H9 (cell line): ENCODE measurements at regions not wholly inside any gene's neighbourhood (a gene's known extent, or its start where the extent isn't known, plus 50 kb on each side); places are given as distances from the start of the nearest gene placed in this dataset.

Experiments
- DNase-seq: peaks from one replicate; pipeline ENCODE4 v3.0.0-alpha.2; 2017
- H2AFZ ChIP-seq: one replicate; pipeline ENCODE4 v1.6.1; 2013; ENCODE audit warnings: mild to moderate bottlenecking, low read length, control low read depth, moderate library complexity
- H2AK5ac ChIP-seq: 2 replicates; pipeline ENCODE4 v1.6.1; 2013; ENCODE audit warnings: low read length, control low read depth, mixed read lengths; ENCODE audit not compliant: insufficient read length
- H2BK120ac ChIP-seq: one replicate; pipeline ENCODE4 v1.6.1; 2013; ENCODE audit warnings: low read depth, mild to moderate bottlenecking, low read length, control low read depth, inconsistent platforms; ENCODE audit not compliant: poor library complexity, severe bottlenecking
- H2BK12ac ChIP-seq: 2 replicates; pipeline ENCODE4 v1.6.1; 2013; ENCODE audit warnings: low read length, control low read depth, mixed read lengths, low read depth; ENCODE audit not compliant: insufficient read length
- H2BK15ac ChIP-seq: 2 replicates; pipeline ENCODE4 v1.6.1; 2013; ENCODE audit warnings: low read depth, low read length, control low read depth
- H2BK20ac ChIP-seq: one replicate; pipeline ENCODE4 v1.6.1; 2013; ENCODE audit warnings: low read depth, mild to moderate bottlenecking, low read length, control low read depth, inconsistent platforms; ENCODE audit not compliant: poor library complexity, severe bottlenecking
- H2BK5ac ChIP-seq: 2 replicates; pipeline ENCODE4 v1.6.1; 2013; ENCODE audit warnings: low read length, control low read depth, mixed read lengths; ENCODE audit not compliant: insufficient read length
- H3K14ac ChIP-seq: 2 replicates; pipeline ENCODE4 v1.6.1; 2013; ENCODE audit warnings: low read length, control low read depth; ENCODE audit not compliant: insufficient read depth
- H3K18ac ChIP-seq: 2 replicates; pipeline ENCODE4 v1.6.1; 2013; ENCODE audit warnings: low read depth, mild to moderate bottlenecking, mixed read lengths, low read length, control low read depth; ENCODE audit not compliant: insufficient read length
- H3K23ac ChIP-seq: 2 replicates; pipeline ENCODE4 v1.6.1; 2013; ENCODE audit warnings: low read length, control low read depth, mixed read lengths, low read depth; ENCODE audit not compliant: insufficient read length
- H3K23me2 ChIP-seq: 2 replicates; pipeline ENCODE4 v1.6.1; 2013; ENCODE audit warnings: low read depth, mild to moderate bottlenecking, mixed read lengths, low read length, control low read depth; ENCODE audit not compliant: insufficient read length, poor library complexity, severe bottlenecking
- H3K27ac ChIP-seq: 2 replicates; pipeline ENCODE4 v1.5.1; 2013; ENCODE audit warnings: low read length, control low read depth, mixed read lengths, low read depth; ENCODE audit not compliant: insufficient read length
- H3K27me3 ChIP-seq: 2 replicates; pipeline ENCODE4 v1.6.1; 2013; ENCODE audit warnings: low read length, control low read depth, inconsistent platforms; ENCODE audit not compliant: insufficient read depth
- H3K4ac ChIP-seq: 2 replicates; pipeline ENCODE4 v1.6.1; 2013; ENCODE audit warnings: low read depth, mild to moderate bottlenecking, control low read depth, inconsistent platforms, low read length, moderate library complexity
- H3K4me1 ChIP-seq: 2 replicates; pipeline ENCODE4 v1.6.1; 2013; ENCODE audit warnings: low read length, control low read depth, inconsistent platforms; ENCODE audit not compliant: insufficient read depth
- H3K4me2 ChIP-seq: 2 replicates; pipeline ENCODE4 v1.6.1; 2013; ENCODE audit warnings: low read length, control low read depth, mixed read lengths; ENCODE audit not compliant: insufficient read length, insufficient read depth
- H3K56ac ChIP-seq: 2 replicates; pipeline ENCODE4 v1.6.1; 2013; ENCODE audit warnings: low read depth, mild to moderate bottlenecking, mixed read lengths, low read length, control low read depth; ENCODE audit not compliant: insufficient read length
- H3K79me1 ChIP-seq: 2 replicates; pipeline ENCODE4 v1.6.1; 2013; ENCODE audit warnings: low read depth, mild to moderate bottlenecking, moderate library complexity, low read length, control low read depth, inconsistent platforms; ENCODE audit not compliant: insufficient read depth, poor library complexity, severe bottlenecking
- H3K79me2 ChIP-seq: 2 replicates; pipeline ENCODE4 v1.6.1; 2013; ENCODE audit warnings: low read length, control low read depth, inconsistent platforms; ENCODE audit not compliant: insufficient read depth
- H3K9ac ChIP-seq: 2 replicates; pipeline ENCODE4 v1.6.1; 2013; ENCODE audit warnings: low read length, control low read depth, mixed read lengths; ENCODE audit not compliant: insufficient read length; ENCODE audit errors: extremely low read depth
- H3K9me3 ChIP-seq: one replicate; pipeline ENCODE4 v1.6.1; 2013; ENCODE audit warnings: low read depth, low read length, inconsistent platforms; ENCODE audit not compliant: control insufficient read depth
- H3T11ph ChIP-seq: one replicate; pipeline ENCODE4 v1.6.1; 2013; ENCODE audit warnings: mild to moderate bottlenecking, low read length, control low read depth, inconsistent platforms
- H4K20me1 ChIP-seq: one replicate; pipeline ENCODE4 v1.6.1; 2013; ENCODE audit not compliant: control insufficient read depth, insufficient read length, insufficient read depth
- H4K5ac ChIP-seq: 2 replicates; pipeline ENCODE4 v1.6.1; 2013; ENCODE audit warnings: low read depth, mild to moderate bottlenecking, mixed read lengths, low read length, control low read depth; ENCODE audit not compliant: insufficient read length
- H4K8ac ChIP-seq: replicated peaks from 2 replicates; pipeline ENCODE4 v1.6.1; 2013; ENCODE audit warnings: low read length, control low read depth, mixed read lengths, low read depth; ENCODE audit not compliant: insufficient read length
- H4K91ac ChIP-seq: 2 replicates; pipeline ENCODE4 v1.6.1; 2013; ENCODE audit warnings: low read depth, mild to moderate bottlenecking, moderate library complexity, mixed read lengths, low read length, control low read depth; ENCODE audit not compliant: insufficient read length
- H3K27ac Mint-ChIP-seq, 3 experiments: 2 replicates in 2 of 3; 3 replicates in 1 of 3; pipeline ENCODE4 v1.8.0; 2020 to 2021; ENCODE audit warnings: mixed read lengths in 3 of 3, mild to moderate bottlenecking in 1 of 3, moderate library complexity in 1 of 3
- H3K27me3 Mint-ChIP-seq: 2 replicates; pipeline ENCODE4 v1.8.0; 2021; ENCODE audit warnings: low read depth, mild to moderate bottlenecking, moderate library complexity, mixed read lengths
- H3K36me3 Mint-ChIP-seq, 3 experiments: 2 replicates in 2 of 3; 3 replicates in 1 of 3; pipeline ENCODE4 v1.8.0; 2020 to 2021; ENCODE audit warnings: low read depth in 3 of 3, mixed read lengths in 3 of 3; ENCODE audit not compliant: insufficient read depth in 1 of 3
- H3K4me1 Mint-ChIP-seq, 2 experiments: 2 replicates each; pipeline ENCODE4 v1.8.0; 2020; ENCODE audit warnings: mixed read lengths in 2 of 2
- H3K4me3 Mint-ChIP-seq, 2 experiments: 2 replicates in 1 of 2; 3 replicates in 1 of 2; pipeline ENCODE4 v1.8.0; 2020 to 2021; ENCODE audit warnings: mild to moderate bottlenecking in 2 of 2, mixed read lengths in 2 of 2, moderate library complexity in 1 of 2
- H3K9me3 Mint-ChIP-seq, 2 experiments: 2 replicates in 1 of 2; 3 replicates in 1 of 2; pipeline ENCODE4 v1.8.0; 2020; ENCODE audit warnings: mild to moderate bottlenecking in 2 of 2, mixed read lengths in 2 of 2, moderate library complexity in 1 of 2
- CTCF ChIP-seq: fragments of 200-600 bp; sonication (generic); conservative IDR thresholded peaks from 3 replicates; pipeline ENCODE4 v1.8.0; 2021; ENCODE audit warnings: antibody characterized with exemption, mild to moderate bottlenecking
- WGBS: extraction: QIAGEN DNeasy Blood & Tissue Kit; methylation state at CpG from one replicate; pipeline ENCODE4 v1.1.7; 2013; ENCODE audit warnings: missing lambda C conversion rate, low lambda C conversion rate, mixed read lengths; ENCODE audit not compliant: insufficient read length; ENCODE audit errors: extremely low coverage; 5-methylcytosine and 5-hydroxymethylcytosine counted together

- H3K4me3 Mint-ChIP-seq: no peak overlapping the region
These were observed 486.0 kb upstream of the CTSO start for GRCh38 chr4:156439576-156440200.

More at GRCh38 chr4:156439576-156440200, 486.0 kb upstream of the CTSO start:
- Histone ChIP-seq H2AFZ (no peak overlapping the region), H3K79me1 (no peaks in the 10 kb centered on the region), H3K27ac (no peak overlapping the region), H3K56ac (no peak overlapping the region), H2BK12ac (no peak overlapping the region), H3K23me2 (no peaks in the 10 kb centered on the region), H3K18ac (no peak overlapping the region), H3K14ac (no peak overlapping the region), H4K20me1 (no peaks in the 10 kb centered on the region), H3K27me3 (no peaks in the 10 kb centered on the region), H3T11ph (no peak overlapping the region), H3K4me2 (no peak overlapping the region), H2BK120ac (no peak overlapping the region), H3K79me2 (no peaks in the 10 kb centered on the region), H2AK5ac (no peak overlapping the region), H4K91ac (no peak overlapping the region), H3K23ac (no peak overlapping the region), H3K9ac (no peak overlapping the region), H3K9me3 (no peaks in the 10 kb centered on the region), H2BK20ac (no peak overlapping the region), H3K4me1 (no peaks in the 10 kb centered on the region; the same call in 1 of the 2 replicates), H2BK5ac (no peak overlapping the region), H4K8ac (no peak overlapping the region), H3K4ac (no peak overlapping the region), H4K5ac (no peak overlapping the region), H2BK15ac (no peak overlapping the region)
- H3K4me1 Mint-ChIP-seq: peaks cover 10 to 17% of the 10 kb centered on the region in 2 experiments
- H3K27me3 Mint-ChIP-seq: no peaks in the 10 kb centered on the region
- TF ChIP-seq CTCF: no peak
- peak overlapping the region in 1 of 3 experiments; percentile 80; a peak in 2 of 7 replicates for H3K27ac Mint-ChIP-seq
- DNase-seq: no peak
- no peaks in the 10 kb centered on the region for H3K36me3 Mint-ChIP-seq
- no peaks in the 10 kb centered on the region for H3K9me3 Mint-ChIP-seq
- WGBS: 100% methylated on average over 1 of the region's 4 CpGs
